CD4-positive, alpha-beta T cell treated with Interleukin-17A for 1 hour (primary cell): ENCODE measurements at regions not wholly inside any gene's neighbourhood (a gene's known extent, or its start where the extent isn't known, plus 50 kb on each side); places are given as distances from the start of the nearest gene placed in this dataset.
"Not testable (repeated sequence)": the region's sequence is repeated elsewhere in the genome, so short reads cannot be mapped to it uniquely, and the experiment has no call there.

Experiments
- DNase-seq: peaks from one replicate; pipeline ENCODE4 v3.0.0-alpha.2; 2020

- DNase-seq: no peak
Measured at GRCh38 chr4:117821834-117822233, 212.5 kb upstream of the NDST3 start.

GRCh38 chr4:117823388-117823787 lies 210.9 kb upstream of the NDST3 start:
- no peak for DNase-seq

DNA sequence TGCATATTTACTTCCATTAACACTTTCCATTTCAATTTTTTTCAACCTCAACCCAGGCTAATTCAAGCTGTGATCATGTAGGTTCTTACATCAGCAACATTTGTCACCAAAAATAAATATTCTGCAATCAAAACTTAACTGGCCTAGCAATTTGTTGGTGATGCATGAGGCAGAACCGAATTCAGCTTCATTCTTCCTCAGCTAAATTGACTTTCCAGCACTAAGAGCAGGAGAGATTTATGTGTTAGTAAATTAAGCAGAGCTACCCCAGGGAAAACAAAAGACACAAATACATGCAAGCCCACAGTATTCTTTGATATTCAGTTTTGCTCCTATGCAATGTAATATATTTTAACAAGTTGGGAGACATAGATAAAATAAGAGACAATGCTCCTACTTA lies 208.7 kb upstream of the NDST3 start:
- no peak for DNase-seq

GRCh38 chr4:117831060-117831683 lies 203.1 kb upstream of the NDST3 start:
- DNase-seq: no peak

DNA sequence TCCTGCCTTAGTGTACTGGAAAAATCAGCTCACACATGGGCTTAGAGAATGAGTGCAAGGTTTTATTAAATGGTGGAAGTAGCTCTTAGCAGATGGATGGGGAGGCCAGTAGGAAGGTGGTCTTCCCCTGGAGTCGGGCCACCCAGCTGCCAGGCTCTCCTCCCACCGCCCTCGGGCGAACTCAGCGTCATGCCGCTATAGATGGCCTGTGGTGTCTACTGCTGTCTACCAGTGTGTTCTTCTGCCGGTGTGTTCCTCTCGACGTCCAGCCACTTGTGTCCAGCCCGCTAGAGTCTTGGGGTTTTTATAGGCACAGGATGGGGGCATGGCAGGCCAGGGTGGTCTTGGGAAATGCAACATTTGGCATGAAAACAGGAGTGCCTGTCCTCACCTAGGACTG lies 198.7 kb upstream of the NDST3 start:
- DNase-seq: no peak

GRCh38 chr4:117844594-117844993 lies 189.7 kb upstream of the NDST3 start:
- DNase-seq: no peak

DNA sequence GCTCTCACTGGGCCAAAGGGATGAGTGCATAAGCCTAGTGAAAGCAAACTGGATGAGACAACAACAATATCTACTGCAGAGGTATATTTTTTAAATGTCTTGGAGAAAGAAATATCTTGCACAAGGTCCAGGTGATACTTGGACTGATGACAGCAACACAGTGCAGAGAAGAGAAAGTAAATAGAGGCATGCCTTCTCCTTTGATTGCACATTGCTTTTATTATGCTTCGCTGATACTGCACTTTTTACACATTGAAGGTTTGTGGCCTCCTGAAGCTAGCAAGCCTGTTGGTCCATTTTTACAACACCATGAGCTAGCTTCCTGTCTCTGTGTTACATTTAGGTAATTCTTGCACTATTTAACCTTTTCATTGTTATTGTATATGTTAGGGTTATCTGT lies 189.0 kb upstream of the NDST3 start:
- DNase-seq: no peak

- DNase-seq: no peak
Measured at GRCh38 chr4:117847849-117848248, 186.4 kb upstream of the NDST3 start.

DNA sequence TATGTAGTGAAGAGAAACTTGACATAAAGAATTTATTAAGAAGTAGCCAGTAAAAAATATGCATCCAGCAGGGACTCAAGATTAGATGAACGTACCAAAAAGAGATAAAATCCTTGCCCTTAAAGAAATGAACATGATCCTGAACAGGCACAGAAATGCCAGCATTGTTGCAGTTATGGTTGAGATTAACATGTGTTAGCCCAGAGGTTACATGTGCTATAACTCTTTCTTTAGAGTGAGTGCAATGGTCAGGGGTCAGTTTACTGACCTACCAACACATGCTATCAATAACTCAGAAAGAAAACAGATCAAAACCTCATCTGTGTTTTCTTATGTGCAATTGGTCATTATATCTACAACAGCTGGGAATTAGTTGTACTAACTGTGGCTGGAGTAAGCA lies 166.1 kb upstream of the NDST3 start:
- DNase-seq: no peak

DNA sequence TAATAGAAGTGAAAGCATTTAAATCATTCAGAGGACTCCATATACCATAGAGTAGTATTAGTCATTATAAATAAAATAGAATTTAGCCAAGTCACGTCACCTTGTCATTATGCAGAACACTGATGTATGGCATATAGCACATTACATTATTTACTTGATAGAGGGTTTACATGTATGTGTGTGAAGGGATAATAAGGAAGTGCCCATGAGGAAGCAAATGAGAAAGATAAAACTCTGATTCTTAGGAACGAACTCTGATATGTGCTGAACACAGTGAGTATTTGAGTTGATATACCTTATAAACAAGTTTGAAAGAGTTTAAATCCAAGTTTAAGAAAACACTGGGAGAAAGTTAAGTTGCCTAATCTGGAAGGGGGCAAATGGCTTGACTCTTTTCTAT lies 160.5 kb upstream of the NDST3 start:
- no peak for DNase-seq

DNA sequence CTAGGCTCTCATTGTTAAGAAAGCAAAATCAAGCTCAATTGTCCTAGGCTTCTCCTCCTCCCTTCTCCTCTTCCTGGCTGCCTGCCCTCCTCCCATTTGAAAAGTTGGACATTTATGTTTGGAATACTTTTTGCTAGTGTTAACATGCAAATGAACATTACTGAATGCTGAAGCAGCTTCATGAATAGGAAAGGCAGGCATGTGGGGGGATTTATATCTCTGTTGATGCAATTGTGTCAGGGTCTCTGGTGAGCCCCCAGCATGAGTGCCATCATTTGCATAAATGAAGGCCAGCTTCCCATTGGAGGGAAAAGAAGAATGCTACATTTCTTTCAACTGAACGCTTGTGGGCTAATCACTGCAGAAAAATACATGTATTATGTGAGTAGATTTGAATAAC lies 160.1 kb upstream of the NDST3 start:
- DNase-seq: no peak

GRCh38 chr4:117889978-117890377 lies 144.3 kb upstream of the NDST3 start:
- DNase-seq: no peak

DNA sequence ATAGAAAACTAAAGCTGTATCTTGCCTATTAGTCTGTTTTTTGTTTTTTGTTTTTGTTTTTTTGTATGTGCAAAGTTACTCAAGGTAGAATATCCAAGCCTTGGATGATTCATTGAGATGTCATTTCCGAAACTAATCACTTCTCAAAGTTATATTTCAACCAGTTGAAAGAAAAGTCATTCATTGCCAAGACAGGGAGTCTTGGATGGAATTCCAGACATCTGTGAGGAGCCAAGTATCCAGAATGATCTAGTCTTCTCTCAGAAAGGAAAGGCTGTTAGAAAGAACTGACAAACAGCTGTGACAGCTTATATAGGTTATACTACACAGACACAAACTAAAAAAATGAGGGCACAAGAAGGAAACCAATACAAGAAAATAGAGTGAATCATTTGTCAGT lies 141.1 kb upstream of the NDST3 start:
- DNase-seq: no peak

GRCh38 chr4:117898496-117898895 lies 135.8 kb upstream of the NDST3 start:
- no peak for DNase-seq

- DNase-seq: no peak
Measured at GRCh38 chr4:117900832-117901231, 133.5 kb upstream of the NDST3 start.

GRCh38 chr4:117907646-117908045 lies 126.6 kb upstream of the NDST3 start:
- no peak for DNase-seq

DNA sequence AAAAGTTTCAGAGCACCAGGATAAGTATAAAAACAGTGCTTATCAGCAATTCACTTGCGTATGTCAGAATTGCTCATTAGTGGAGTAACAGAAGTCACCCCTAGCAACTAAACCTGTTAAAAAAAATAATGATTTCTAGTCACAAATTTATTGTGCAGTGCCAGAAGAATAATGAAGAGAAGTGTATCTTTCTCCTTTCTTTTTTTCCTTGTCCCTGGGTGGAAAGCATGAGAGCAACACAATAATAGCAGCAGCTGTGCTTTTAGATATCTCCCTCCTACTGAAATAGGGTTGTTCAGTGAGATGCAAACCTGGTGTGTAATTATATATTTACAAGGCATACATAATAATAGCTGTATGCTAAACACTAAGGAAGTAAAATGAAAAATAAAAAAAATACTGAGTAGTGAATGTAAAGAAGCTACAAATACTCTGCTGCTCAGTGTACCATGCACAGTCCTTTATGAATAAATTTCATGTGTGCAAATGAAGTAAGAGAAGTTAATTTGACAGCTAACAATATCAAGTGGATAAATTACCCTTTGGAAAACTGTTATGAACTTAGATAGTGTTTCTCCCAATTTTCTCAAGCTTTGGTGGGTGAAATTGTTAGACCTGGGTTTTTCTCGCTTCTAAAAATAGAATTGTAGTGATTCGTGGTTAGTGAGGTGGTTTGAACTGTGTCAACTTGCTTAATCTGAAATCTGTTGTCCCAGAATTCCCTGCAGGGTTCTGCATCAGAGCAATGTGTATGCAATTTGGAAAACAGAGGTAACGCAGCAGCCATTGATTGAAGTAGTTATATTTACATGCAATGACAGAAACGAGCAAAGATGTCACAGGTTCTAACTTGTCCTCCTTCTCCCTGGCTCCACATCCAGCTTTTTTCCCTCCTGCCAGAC lies 125.7 kb upstream of the NDST3 start:
- no peak for DNase-seq

GRCh38 chr4:117916728-117917127 lies 117.6 kb upstream of the NDST3 start:
- DNase-seq: no peak

GRCh38 chr4:117922311-117922710 lies 112.0 kb upstream of the NDST3 start:
- not testable (repeated sequence) for DNase-seq

- not testable (repeated sequence) for DNase-seq
Measured at GRCh38 chr4:117927823-117928222, 106.5 kb upstream of the NDST3 start.

DNA sequence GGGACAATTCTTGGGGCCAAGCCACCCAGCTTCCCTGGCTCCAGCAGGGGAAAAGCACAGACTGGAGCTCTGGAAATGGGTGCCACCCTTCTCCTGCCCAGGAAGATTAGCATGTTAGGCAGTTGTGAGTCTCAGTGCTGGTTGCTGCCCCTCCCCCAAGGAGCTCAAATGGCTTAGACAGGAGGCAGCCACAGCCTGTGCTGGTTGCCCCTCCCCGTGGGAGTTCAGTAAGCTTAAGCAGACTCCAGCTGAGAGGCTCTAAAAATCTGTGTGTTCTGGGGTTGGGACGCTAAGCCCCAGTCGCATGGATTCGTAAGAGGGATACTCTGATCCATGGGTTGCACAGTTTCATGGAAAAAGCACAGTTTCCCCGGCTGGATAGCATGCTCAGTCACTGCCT lies 92.7 kb upstream of the NDST3 start:
- no peak for DNase-seq

DNA sequence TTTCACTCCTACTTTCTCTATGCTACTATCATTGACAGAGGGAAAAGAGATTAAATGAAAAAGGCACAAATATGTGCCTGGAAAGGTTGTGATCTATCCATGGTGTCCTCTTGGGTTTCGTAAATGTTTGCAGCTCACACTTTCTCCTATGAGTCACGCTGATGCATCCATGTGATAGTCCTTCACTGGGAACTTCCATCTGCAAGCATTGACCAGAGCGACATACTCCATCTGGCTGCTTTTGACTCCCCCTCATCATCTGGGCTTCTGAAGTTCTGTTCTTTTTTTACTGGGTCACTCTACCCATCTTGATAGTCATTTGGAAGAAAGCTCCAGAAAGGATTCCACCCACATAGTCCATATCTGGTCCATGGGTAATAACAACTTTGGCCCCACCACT lies 84.7 kb upstream of the NDST3 start:
- DNase-seq: no peak

DNA sequence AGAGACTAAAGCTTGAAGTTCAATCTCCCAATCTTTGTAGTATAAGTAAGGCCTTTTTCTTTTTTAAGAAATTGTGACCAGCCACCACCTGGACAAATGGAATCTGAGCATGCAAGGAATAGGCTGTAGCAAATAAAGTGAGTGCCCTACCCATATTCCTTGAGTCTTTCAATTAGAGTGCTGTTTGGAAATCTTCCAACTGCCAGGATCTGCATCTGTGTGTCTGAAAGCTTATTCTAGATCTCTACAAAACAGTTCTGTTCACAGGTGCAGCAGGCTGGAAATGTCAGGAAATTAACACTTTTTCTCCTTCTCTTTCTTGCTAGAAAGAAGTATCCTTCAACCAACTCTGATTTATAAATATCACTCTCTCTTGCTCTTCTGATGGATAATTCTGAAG lies 76.7 kb upstream of the NDST3 start:
- no peak for DNase-seq

GRCh38 chr4:117965622-117966021 lies 68.7 kb upstream of the NDST3 start:
- no peak for DNase-seq

DNA sequence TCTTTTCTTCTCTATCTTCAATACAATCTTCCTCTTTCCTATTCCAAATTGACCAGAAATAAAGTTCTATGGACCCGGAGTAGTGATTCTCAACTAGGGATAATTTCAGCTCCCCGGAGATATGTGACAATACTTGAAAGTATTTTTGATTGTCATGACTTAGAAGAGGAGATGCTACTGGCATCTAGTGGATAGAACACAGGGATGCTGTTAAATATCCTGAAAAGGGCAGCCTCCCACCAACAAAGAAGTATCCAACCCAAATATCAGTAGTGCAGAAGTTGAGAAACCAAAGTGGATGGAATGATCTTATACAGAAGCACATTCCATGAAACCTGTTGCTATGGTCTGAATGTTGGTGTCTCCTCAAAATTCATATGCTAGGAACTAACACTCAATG lies 65.7 kb upstream of the NDST3 start:
- no peak for DNase-seq
